KMS-11 (cell line): ENCODE measurements at regions not wholly inside any gene's neighbourhood (a gene's known extent, or its start where the extent isn't known, plus 50 kb on each side); places are given as distances from the start of the nearest gene placed in this dataset.

Experiments
- H2AFZ ChIP-seq: fragments of 200-600 bp; sonication (generic); 2 replicates; pipeline ENCODE4 v1.6.1; 2016; ENCODE audit warnings: antibody characterized with exemption, mixed run types, low read depth
- H3K27ac ChIP-seq: fragments of 200-600 bp; sonication (generic); 2 replicates; pipeline ENCODE4 v1.6.1; 2016; ENCODE audit warnings: mild to moderate bottlenecking, mixed run types
- H3K27me3 ChIP-seq: fragments of 200-600 bp; sonication (generic); 2 replicates; pipeline ENCODE4 v1.6.1; 2017; ENCODE audit warnings: mild to moderate bottlenecking, low read depth, mixed run types, moderate library complexity; ENCODE audit not compliant: insufficient read depth
- H3K36me3 ChIP-seq: fragments of 200-600 bp; sonication (generic); 2 replicates; pipeline ENCODE4 v1.6.1; 2017; ENCODE audit warnings: mild to moderate bottlenecking, mixed run types; ENCODE audit not compliant: insufficient read depth
- H3K4me1 ChIP-seq: fragments of 200-600 bp; sonication (generic); 2 replicates; pipeline ENCODE4 v1.6.1; 2016; ENCODE audit warnings: mild to moderate bottlenecking, low read depth, mixed run types; ENCODE audit not compliant: poor library complexity, severe bottlenecking
- H3K4me2 ChIP-seq: fragments of 200-600 bp; sonication (generic); 2 replicates; pipeline ENCODE4 v1.7.0; 2016; ENCODE audit warnings: mild to moderate bottlenecking, mixed run types
- H3K4me3 ChIP-seq: fragments of 200-600 bp; sonication (generic); IDR thresholded peaks from 2 replicates; pipeline ENCODE4 v1.6.1; 2017; ENCODE audit warnings: low read depth, low read length, mixed read lengths; ENCODE audit not compliant: insufficient read depth
- H3K79me2 ChIP-seq: fragments of 200-600 bp; sonication (generic); 2 replicates; pipeline ENCODE4 v1.6.1; 2016; ENCODE audit warnings: low read depth, mixed run types; ENCODE audit not compliant: insufficient read depth
- H3K9ac ChIP-seq: fragments of 200-600 bp; sonication (generic); 2 replicates; pipeline ENCODE4 v1.6.1; 2016; ENCODE audit warnings: mild to moderate bottlenecking, mixed run types
- H4K20me1 ChIP-seq: fragments of 200-600 bp; sonication (generic); 2 replicates; pipeline ENCODE4 v1.6.1; 2016; ENCODE audit warnings: mild to moderate bottlenecking, mixed run types; ENCODE audit not compliant: insufficient read depth
- TF ChIP-seq, protein P1 (sequence below): fragments of 200-600 bp; sonication (generic); conservative IDR thresholded peaks from 2 replicates; pipeline ENCODE4 v1.6.1; 2017; ENCODE audit warnings: low read depth, mild to moderate bottlenecking, antibody characterized with exemption, low read length, moderate library complexity, mixed read lengths

DNA sequence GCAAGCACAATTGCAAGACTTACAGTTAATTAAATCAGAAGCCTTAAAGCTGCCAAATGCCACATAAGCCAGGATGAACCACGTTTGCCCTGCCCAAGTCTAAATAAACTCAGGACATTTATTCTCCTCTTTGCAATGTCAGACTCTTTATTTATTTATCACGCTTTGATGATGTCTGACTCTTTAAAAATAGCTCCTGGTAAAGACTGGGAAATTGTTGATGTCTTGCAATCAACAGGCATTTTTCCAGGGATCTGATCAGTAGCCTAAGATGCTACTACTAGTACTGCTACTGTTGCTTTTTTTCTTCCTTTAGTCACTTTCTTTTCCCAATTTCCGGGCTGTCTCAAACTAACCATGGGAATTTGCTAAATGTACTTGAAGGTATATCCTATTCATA is 365.8 kb upstream of the MARCKS start:
- TF ChIP-seq, protein P1, sequence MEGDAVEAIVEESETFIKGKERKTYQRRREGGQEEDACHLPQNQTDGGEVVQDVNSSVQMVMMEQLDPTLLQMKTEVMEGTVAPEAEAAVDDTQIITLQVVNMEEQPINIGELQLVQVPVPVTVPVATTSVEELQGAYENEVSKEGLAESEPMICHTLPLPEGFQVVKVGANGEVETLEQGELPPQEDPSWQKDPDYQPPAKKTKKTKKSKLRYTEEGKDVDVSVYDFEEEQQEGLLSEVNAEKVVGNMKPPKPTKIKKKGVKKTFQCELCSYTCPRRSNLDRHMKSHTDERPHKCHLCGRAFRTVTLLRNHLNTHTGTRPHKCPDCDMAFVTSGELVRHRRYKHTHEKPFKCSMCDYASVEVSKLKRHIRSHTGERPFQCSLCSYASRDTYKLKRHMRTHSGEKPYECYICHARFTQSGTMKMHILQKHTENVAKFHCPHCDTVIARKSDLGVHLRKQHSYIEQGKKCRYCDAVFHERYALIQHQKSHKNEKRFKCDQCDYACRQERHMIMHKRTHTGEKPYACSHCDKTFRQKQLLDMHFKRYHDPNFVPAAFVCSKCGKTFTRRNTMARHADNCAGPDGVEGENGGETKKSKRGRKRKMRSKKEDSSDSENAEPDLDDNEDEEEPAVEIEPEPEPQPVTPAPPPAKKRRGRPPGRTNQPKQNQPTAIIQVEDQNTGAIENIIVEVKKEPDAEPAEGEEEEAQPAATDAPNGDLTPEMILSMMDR = no peak
- no peak overlapping the region for H3K4me2 ChIP-seq
- H3K27me3 ChIP-seq = no peaks in the 10 kb centered on the region
- H3K27ac ChIP-seq = no peak overlapping the region
- H4K20me1 ChIP-seq = no peaks in the 10 kb centered on the region
- no peaks in the 10 kb centered on the region for H3K79me2 ChIP-seq
- H3K36me3 ChIP-seq = no peaks in the 10 kb centered on the region
- H3K9ac ChIP-seq = no peak overlapping the region
- no peak overlapping the region for H2AFZ ChIP-seq
- H3K4me3 ChIP-seq = no peak overlapping the region
- H3K4me1 ChIP-seq = no peaks in the 10 kb centered on the region

DNA sequence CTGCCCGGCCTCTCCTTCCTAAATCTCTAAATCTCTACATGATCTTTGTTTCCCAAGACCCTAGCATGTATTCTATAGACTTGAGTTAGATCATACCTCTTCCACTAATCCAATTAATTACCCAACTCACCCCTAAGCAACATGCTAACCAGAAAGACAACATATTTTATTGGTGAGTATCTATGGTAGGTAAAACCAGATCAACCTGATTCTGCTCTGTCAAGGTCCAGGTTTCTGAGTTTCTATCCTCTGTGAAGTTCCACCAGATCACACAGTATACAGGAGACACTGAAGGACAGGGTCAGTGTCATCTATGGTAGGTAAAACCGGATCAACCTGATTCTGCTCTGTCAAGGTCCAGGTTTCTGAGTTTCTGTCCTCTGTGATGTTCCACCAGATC is 363.2 kb upstream of the MARCKS start:
- Histone ChIP-seq H3K4me3 (no peak overlapping the region), H2AFZ (no peak overlapping the region), H3K27me3 (no peaks in the 10 kb centered on the region), H4K20me1 (no peaks in the 10 kb centered on the region), H3K4me2 (no peak overlapping the region), H3K4me1 (no peaks in the 10 kb centered on the region), H3K36me3 (no peaks in the 10 kb centered on the region), H3K9ac (no peak overlapping the region), H3K79me2 (no peaks in the 10 kb centered on the region), H3K27ac (no peak overlapping the region)
- TF ChIP-seq, protein P1 = no peak

DNA sequence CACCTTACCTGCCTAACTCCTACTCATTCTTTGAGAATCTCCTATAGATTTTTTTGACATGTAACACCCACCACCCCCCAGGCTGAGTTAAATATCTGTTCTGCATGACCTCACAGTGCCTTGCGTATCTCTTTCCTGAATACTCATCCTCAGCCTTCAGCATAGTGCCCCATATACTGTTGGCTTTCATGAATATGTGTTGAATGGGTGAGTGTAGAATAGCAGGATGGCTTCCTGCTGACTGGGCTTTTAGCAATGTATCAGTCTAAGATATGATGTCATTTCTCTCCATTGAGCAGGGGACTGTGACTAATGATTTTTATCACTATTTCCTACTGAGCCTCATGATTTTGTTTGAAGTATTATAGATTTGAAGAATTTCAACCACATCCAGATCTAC is 361.6 kb upstream of the MARCKS start:
- Histone ChIP-seq H3K4me3 (no peak overlapping the region), H3K4me1 (no peaks in the 10 kb centered on the region), H3K36me3 (no peaks in the 10 kb centered on the region), H3K27me3 (no peaks in the 10 kb centered on the region), H3K4me2 (no peak overlapping the region), H2AFZ (no peak overlapping the region), H3K27ac (no peak overlapping the region), H3K9ac (no peak overlapping the region), H4K20me1 (no peaks in the 10 kb centered on the region), H3K79me2 (no peaks in the 10 kb centered on the region)
- TF ChIP-seq, protein P1 = no peak

DNA sequence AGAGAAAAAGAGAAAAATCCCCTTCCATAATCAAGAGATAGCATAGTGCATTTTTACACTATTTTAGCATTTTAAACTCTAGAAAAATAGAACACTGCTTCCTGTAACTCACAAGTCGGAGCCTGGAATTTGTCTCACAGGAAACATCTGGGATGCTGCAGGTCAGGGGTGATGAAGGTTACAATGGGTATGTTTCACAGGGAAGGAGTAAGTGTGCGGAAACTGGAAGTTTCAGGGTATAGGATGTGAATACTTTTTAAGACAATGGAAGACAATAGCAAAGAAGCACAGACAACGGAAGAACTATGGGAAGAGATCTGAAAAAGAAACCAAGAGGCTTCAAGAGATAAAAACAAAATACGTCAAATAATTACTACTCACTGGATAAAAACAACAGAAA is 361.0 kb upstream of the MARCKS start:
- no peak overlapping the region for H3K27ac ChIP-seq
- H3K9ac ChIP-seq = no peak overlapping the region
- H3K79me2 ChIP-seq = no peaks in the 10 kb centered on the region
- no peaks in the 10 kb centered on the region for H3K36me3 ChIP-seq
- no peak overlapping the region for H2AFZ ChIP-seq
- H3K4me1 ChIP-seq = no peaks in the 10 kb centered on the region
- no peaks in the 10 kb centered on the region for H4K20me1 ChIP-seq
- H3K4me3 ChIP-seq = no peak overlapping the region
- H3K4me2 ChIP-seq = no peak overlapping the region
- TF ChIP-seq, protein P1 = no peak
- no peaks in the 10 kb centered on the region for H3K27me3 ChIP-seq

DNA sequence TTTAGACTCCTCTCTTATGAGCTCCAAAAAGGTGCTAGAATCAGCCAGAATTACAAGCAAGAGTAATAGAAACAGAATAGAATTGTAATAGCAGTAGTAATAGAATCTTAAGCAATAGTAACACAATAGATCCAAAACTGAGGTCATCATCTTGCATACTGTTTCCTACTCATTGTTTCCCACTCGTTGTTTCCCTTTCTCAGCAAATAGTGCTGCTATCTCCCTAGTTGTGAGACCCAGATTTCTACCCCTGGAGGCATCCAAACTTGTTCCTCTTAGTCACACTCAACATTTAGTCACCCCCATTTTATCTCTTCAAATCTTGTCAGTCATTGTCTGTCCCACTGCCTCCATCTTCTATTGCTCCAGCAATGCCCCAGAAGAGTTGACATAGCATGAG is 356.9 kb upstream of the MARCKS start:
- H3K4me2 ChIP-seq = no peak overlapping the region
- TF ChIP-seq, protein P1 = no peak
- no peaks in the 10 kb centered on the region for H3K36me3 ChIP-seq

More for the DNA sequence above, 356.9 kb upstream of the MARCKS start:
- Histone ChIP-seq H3K9ac (no peak overlapping the region), H3K27ac (no peak overlapping the region), H3K4me3 (no peak overlapping the region), H3K79me2 (no peaks in the 10 kb centered on the region), H3K4me1 (no peaks in the 10 kb centered on the region), H3K27me3 (no peaks in the 10 kb centered on the region), H4K20me1 (no peaks in the 10 kb centered on the region), H2AFZ (no peak overlapping the region)
